ENCODE measurements at regions not wholly inside any gene's neighbourhood (a gene's known extent, or its start where the extent isn't known, plus 50 kb on each side); places are given as distances from the start of the nearest gene placed in this dataset.

GRCh38 chr4:26080870-26081628, 167.0 kb downstream of the SMIM20 start:
- no peaks in the 10 kb centered on the region for H3K27me3 ChIP-seq (ENCODE audit: low read length)
- no peak overlapping the region for H3K4me3 ChIP-seq (ENCODE audit: low read length)
- H3K4me2 ChIP-seq (ENCODE audit: low read length), result no peak overlapping the region
- peaks cover 53% of the 10 kb centered on the region for H3K4me1 ChIP-seq (ENCODE audit: insufficient read depth, low read length)
- H3F3A ChIP-seq (ENCODE audit: low read length, unreplicated experiment), result peaks cover 5% of the 10 kb centered on the region
- no TSS peak for BruUV-seq (replicated peaks)
- DNase-seq, result no peak
- CTCF ChIA-PET, result no interaction called here
- no peaks in the 10 kb centered on the region for H3K36me3 ChIP-seq (ENCODE audit: low read depth, low read length)
- TF ChIP-seq EZH2 (IDR thresholded peaks at IDR 0.05; ENCODE audit: low read length, unreplicated experiment) (no peak), EZH2phosphoT487 (IDR thresholded peaks at IDR 0.05; ENCODE audit: borderline replicate concordance, low read length) (no peak), CTCF (conservative IDR thresholded peaks at IDR 0.05; ENCODE audit: low read depth, low read length) (no peak)
- intact Hi-C loops (cut with micrococcal nuclease), result no loop called here
- no peaks in the 10 kb centered on the region for H4K20me1 ChIP-seq (ENCODE audit: low read length)
- no peak overlapping the region for H3K9ac ChIP-seq (ENCODE audit: low read length)
- no peak overlapping the region for H3K27ac ChIP-seq (ENCODE audit: low read length)
- H3K79me2 ChIP-seq (ENCODE audit: low read length), result no peaks in the 10 kb centered on the region
- ATAC-seq, result no peak
- POLR2A ChIA-PET (ENCODE audit: unreplicated experiment), result no interaction called here
- no peaks in the 10 kb centered on the region for H3K9me3 ChIP-seq (ENCODE audit: low read length)
- H2AFZ ChIP-seq (ENCODE audit: low read length), result 0 out of 2 replicates have a peak overlapping the region, but pooled peaks have one; percentile 43
- no peaks in the 10 kb centered on the region for H3K9me2 ChIP-seq (replicated peaks; ENCODE audit: low read length)

- Histone ChIP-seq H3K4me1 (ENCODE audit: insufficient read depth, low read length) (peaks cover 46% of the 10 kb centered on the region), H3K4me3 (ENCODE audit: low read length) (no peak overlapping the region), H3K36me3 (ENCODE audit: low read depth, low read length) (no peaks in the 10 kb centered on the region), H3K9me3 (ENCODE audit: low read length) (no peaks in the 10 kb centered on the region), H3K27me3 (ENCODE audit: low read length) (no peaks in the 10 kb centered on the region), H3K4me2 (ENCODE audit: low read length) (peak overlapping the region; percentile 16; the same call in 1 of the 2 replicates), H3K79me2 (ENCODE audit: low read length) (no peaks in the 10 kb centered on the region), H2AFZ (ENCODE audit: low read length) (peak overlapping the region; percentile 43; the same call in 1 of the 2 replicates), H3K9me2 (replicated peaks; ENCODE audit: low read length) (no peaks in the 10 kb centered on the region), H3K27ac (ENCODE audit: low read length) (no peak overlapping the region), H3F3A (ENCODE audit: low read length, unreplicated experiment) (peaks cover 5% of the 10 kb centered on the region), H4K20me1 (ENCODE audit: low read length) (no peaks in the 10 kb centered on the region), H3K9ac (ENCODE audit: low read length) (no peak overlapping the region)
- DNase-seq (peak; percentile 71), ATAC-seq (peak; percentile 9; the same call in 1 of the 2 replicates)
- TF ChIP-seq CTCF (conservative IDR thresholded peaks at IDR 0.05; ENCODE audit: low read depth, low read length) (peak; percentile 76), EZH2 (IDR thresholded peaks at IDR 0.05; ENCODE audit: low read length, unreplicated experiment) (no peak), EZH2phosphoT487 (IDR thresholded peaks at IDR 0.05; ENCODE audit: borderline replicate concordance, low read length) (no peak)
- ChIA-PET CTCF (interaction anchor here (0.6 to 1.3 kb wide), 3 partner anchors 92 to 329 kb away, joined by 4 to 5 read pairs (median 4); no protein-coding TSS in a partner anchor), POLR2A (ENCODE audit: unreplicated experiment) (no interaction called here)
- intact Hi-C loops (cut with micrococcal nuclease), result loop anchor here (1.0 kb wide), 1 partner anchor 79 kb away; no protein-coding TSS in a partner anchor
- no TSS peak for BruUV-seq (replicated peaks)
Measured at GRCh38 chr4:26081795-26082498, 167.9 kb downstream of the SMIM20 start.

Data from PC-3 (cell line).